Nephron progenitor cell (in vitro differentiated cells): ENCODE measurements at regions not wholly inside any gene's neighbourhood (a gene's known extent, or its start where the extent isn't known, plus 50 kb on each side); places are given as distances from the start of the nearest gene placed in this dataset.

Experiments
- DNase-seq: peaks from one replicate; pipeline ENCODE4 v3.0.0; 2021
- H3K27ac Mint-ChIP-seq: 2 replicates; pipeline ENCODE4 v1.8.0; 2021; ENCODE audit warnings: mild to moderate bottlenecking, moderate library complexity, mixed read lengths
- H3K27me3 Mint-ChIP-seq: 2 replicates; pipeline ENCODE4 v1.8.0; 2021; ENCODE audit warnings: mild to moderate bottlenecking, low read depth, mixed read lengths; ENCODE audit not compliant: poor library complexity
- H3K36me3 Mint-ChIP-seq: 2 replicates; pipeline ENCODE4 v1.8.0; 2021; ENCODE audit warnings: low read depth, mixed read lengths
- H3K4me1 Mint-ChIP-seq: 2 replicates; pipeline ENCODE4 v1.8.0; 2021; ENCODE audit warnings: mixed read lengths
- H3K4me3 Mint-ChIP-seq: 2 replicates; pipeline ENCODE4 v1.8.0; 2021; ENCODE audit warnings: mild to moderate bottlenecking, moderate library complexity, mixed read lengths
- H3K9me3 Mint-ChIP-seq: 2 replicates; pipeline ENCODE4 v1.8.0; 2021; ENCODE audit warnings: mild to moderate bottlenecking, moderate library complexity, mixed read lengths
- TF ChIP-seq, protein P1 (sequence below): fragments of 200-600 bp; sonication (generic); IDR thresholded peaks from 2 replicates; pipeline ENCODE4 v1.5.0; 2021; ENCODE audit warnings: antibody characterized with exemption

DNA sequence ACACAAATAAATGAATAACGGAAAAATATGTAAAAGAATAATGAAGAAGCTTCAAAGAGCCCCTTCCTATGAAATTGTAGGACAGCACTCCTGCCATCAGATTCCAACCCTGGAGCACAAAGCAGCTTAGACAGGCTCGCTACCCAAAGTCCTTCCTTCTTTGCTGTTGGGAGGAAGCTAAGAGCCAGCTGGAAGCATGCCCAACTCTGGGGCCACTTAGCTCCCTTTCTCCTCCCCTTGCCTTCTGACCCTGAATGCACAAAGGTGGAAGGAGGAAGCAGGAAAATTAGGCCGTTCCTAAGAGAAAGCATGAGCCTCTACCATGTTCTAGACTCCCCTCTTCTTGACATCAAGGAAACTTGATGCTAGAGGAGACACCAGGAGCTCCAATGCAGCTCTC is 700.8 kb downstream of the RNF144A start:
- Mint-ChIP-seq H3K4me3 (no peak overlapping the region), H3K4me1 (no peaks in the 10 kb centered on the region), H3K36me3 (no peaks in the 10 kb centered on the region), H3K9me3 (peaks cover 3% of the 10 kb centered on the region), H3K27ac (no peak overlapping the region), H3K27me3 (no peaks in the 10 kb centered on the region)
- TF ChIP-seq, protein P1, sequence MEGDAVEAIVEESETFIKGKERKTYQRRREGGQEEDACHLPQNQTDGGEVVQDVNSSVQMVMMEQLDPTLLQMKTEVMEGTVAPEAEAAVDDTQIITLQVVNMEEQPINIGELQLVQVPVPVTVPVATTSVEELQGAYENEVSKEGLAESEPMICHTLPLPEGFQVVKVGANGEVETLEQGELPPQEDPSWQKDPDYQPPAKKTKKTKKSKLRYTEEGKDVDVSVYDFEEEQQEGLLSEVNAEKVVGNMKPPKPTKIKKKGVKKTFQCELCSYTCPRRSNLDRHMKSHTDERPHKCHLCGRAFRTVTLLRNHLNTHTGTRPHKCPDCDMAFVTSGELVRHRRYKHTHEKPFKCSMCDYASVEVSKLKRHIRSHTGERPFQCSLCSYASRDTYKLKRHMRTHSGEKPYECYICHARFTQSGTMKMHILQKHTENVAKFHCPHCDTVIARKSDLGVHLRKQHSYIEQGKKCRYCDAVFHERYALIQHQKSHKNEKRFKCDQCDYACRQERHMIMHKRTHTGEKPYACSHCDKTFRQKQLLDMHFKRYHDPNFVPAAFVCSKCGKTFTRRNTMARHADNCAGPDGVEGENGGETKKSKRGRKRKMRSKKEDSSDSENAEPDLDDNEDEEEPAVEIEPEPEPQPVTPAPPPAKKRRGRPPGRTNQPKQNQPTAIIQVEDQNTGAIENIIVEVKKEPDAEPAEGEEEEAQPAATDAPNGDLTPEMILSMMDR: no peak
- DNase-seq: no peak

DNA sequence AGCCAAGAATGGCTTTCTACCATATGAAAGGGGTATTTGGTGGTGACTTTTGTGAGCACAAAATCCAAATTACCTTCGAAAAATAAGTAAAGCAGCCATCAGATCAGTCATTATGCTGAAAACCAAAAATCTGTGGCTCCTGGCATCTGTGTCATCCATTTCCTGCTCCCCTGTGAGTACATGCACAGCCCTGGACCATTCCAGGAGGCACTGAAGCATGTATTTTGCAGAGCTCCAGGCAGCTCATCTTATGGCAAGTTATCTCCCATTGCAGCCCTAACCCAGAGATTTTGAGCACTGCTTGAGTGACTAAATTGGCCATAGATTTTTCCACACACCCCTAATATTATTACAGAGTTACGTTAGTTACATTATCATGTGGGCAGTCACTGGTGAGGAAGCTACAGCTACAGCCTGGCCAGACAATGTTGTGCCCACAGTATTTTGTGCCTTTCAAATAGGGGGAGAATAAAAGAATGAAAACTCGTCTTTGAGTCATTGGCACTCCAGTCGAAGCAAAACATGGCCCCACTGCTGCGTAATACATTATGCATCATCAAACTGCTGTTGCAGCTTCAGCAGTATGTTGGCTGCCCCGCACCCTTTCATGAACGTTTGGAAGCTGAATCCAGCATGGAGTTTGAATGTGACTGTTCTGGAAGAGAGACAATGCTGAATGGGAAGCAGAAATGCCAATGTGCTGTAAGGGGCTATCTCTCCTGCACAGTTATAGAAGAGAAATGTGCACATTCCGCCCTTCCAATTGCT is 702.2 kb downstream of the RNF144A start:
- H3K27ac Mint-ChIP-seq: no peak overlapping the region
- TF ChIP-seq, protein P1: no peak
- no peaks in the 10 kb centered on the region for H3K27me3 Mint-ChIP-seq
- no peaks in the 10 kb centered on the region for H3K9me3 Mint-ChIP-seq
- DNase-seq: no peak
- no peaks in the 10 kb centered on the region for H3K36me3 Mint-ChIP-seq
- H3K4me1 Mint-ChIP-seq: no peaks in the 10 kb centered on the region
- H3K4me3 Mint-ChIP-seq: no peak overlapping the region

DNA sequence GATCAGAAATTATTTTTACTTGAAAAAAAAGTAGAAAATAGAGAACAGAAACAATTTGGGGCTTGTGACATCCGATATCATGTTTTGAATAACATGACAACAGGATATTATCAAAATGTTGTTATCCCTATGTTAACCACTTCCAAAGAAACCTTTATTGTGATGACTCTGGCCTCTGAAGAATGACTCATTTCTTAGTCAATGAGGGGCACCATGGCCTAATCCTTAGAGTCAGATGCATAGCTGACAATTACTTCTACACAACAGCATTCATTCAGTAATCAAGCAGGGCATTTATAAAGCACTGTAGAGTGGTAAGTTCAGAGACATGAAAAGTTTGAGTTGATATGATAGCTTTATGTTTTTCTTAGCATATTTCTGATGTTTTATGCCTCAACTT is 703.0 kb downstream of the RNF144A start:
- no peaks in the 10 kb centered on the region for H3K4me1 Mint-ChIP-seq
- no peaks in the 10 kb centered on the region for H3K27me3 Mint-ChIP-seq
- no peak overlapping the region for H3K4me3 Mint-ChIP-seq
- H3K9me3 Mint-ChIP-seq: no peaks in the 10 kb centered on the region
- TF ChIP-seq, protein P1: no peak
- H3K36me3 Mint-ChIP-seq: no peaks in the 10 kb centered on the region
- no peak for DNase-seq
- H3K27ac Mint-ChIP-seq: no peak overlapping the region

DNA sequence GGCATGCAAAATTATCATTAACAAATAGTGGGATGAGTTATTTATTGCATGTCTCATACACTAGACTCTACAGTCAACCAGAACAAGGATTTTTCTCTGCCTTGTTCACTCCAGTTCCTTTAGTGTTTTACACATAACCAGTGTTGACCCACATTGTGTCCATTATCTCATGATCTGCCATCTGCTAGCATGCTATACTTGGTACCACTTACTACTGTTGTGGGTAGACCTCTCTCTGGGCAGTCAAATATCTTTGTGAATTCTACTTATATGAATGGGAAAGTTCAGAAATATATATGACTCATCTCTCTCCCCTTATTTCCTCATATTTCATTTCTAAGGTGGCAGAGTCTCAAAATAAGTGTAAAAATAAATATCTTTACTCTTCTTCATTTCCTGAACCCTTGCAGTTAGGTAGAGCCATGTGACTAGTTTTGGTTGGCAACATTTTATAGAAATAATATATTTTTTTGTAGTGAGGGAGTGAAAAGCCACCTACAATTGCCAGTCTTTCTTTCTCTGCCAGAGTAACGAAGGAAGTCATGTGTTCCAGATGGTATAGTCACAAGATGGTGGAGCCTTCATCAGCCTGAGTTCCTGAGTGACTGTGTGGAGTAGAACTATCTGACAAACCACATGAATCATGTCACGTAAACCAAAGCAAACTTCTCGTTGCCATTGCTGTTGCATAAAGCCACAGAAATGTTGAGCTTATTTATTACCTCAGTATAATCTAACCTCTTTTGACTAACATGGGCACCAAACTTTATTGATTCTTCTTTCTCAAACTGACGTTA is 704.0 kb downstream of the RNF144A start:
- no peak overlapping the region for H3K4me3 Mint-ChIP-seq
- no peaks in the 10 kb centered on the region for H3K36me3 Mint-ChIP-seq

DNA sequence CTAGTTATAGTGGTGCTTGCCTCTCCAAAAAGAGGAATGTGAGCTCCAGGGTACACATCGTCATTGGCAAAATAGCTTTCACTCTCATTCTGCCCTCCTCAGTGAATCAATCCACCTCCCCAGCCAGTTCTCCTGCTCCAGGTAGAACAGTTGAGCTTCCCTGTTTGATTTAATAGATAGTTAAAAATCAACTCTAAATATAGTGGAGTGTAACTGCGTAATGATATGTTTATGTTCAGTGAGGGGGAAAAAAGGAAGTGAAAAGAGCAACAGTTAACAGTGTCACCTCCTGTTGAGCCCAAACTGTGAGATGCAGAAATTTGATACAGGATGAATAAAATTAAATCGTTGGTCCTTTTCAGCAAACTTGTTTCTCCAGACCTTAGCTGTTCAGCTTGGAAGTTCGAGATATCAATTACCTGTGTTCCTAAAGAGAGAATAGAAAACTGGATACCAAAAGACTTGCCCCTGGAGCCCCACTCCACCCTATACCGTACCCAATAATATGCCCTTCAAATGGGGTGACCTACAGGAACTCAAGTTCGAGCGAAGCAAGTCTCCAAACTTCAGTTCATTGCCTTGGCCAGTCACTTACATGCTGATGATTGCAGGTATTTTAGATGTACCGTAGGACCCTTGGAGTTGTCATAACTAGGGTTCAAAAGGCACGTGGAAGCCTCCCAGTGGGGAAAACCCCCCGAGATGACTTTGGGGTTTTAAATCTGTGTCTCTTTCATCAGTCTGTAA is 708.4 kb downstream of the RNF144A start:
- peaks cover 3% of the 10 kb centered on the region for H3K9me3 Mint-ChIP-seq
- peaks cover 2% of the 10 kb centered on the region for H3K27me3 Mint-ChIP-seq
- no peak for DNase-seq
- H3K4me1 Mint-ChIP-seq: no peaks in the 10 kb centered on the region
- H3K27ac Mint-ChIP-seq: peak overlapping the region; percentile 27
- no peaks in the 10 kb centered on the region for H3K36me3 Mint-ChIP-seq
- TF ChIP-seq, protein P1: no peak
- H3K4me3 Mint-ChIP-seq: no peak overlapping the region

More for the DNA sequence above, 704.0 kb downstream of the RNF144A start:
- no peak for DNase-seq
- Mint-ChIP-seq H3K4me1 (no peaks in the 10 kb centered on the region), H3K27me3 (peaks cover 2% of the 10 kb centered on the region), H3K27ac (no peak overlapping the region), H3K9me3 (no peaks in the 10 kb centered on the region)
- TF ChIP-seq, protein P1: no peak
